Cardiac fibroblast (primary cell): ENCODE measurements at regions not wholly inside any gene's neighbourhood (a gene's known extent, or its start where the extent isn't known, plus 50 kb on each side); places are given as distances from the start of the nearest gene placed in this dataset.

Source experiments
- DNase-seq, 2 donors: peaks; one replicate each; pipeline versions ENCODE4 v3.0.0 to v3.0.0-alpha.2; 2010; ENCODE audit warnings: low read depth in 2 of 2
- H3K4me3 ChIP-seq, 2 donors: replicated peaks in 1 of 2; 1 replicate in 1 of 2; 2 replicates in 1 of 2; pipeline ENCODE4 v1.5.1; 2011; ENCODE audit warnings: low read depth in 2 of 2, low read length in 2 of 2, mild to moderate bottlenecking in 2 of 2, moderate library complexity in 1 of 2
- CTCF ChIP-seq: IDR thresholded peaks from one replicate; pipeline ENCODE4 v1.5.1; 2011; ENCODE audit warnings: low read depth, mild to moderate bottlenecking, low read length, inconsistent platforms

GRCh38 chr12:110794623-110795280 is 52.0 kb upstream of the CCDC63 start:
- TF ChIP-seq CTCF: no peak
- H3K4me3 ChIP-seq: no peak overlapping the region
- peak; percentile 24 to 56 for DNase-seq

DNA sequence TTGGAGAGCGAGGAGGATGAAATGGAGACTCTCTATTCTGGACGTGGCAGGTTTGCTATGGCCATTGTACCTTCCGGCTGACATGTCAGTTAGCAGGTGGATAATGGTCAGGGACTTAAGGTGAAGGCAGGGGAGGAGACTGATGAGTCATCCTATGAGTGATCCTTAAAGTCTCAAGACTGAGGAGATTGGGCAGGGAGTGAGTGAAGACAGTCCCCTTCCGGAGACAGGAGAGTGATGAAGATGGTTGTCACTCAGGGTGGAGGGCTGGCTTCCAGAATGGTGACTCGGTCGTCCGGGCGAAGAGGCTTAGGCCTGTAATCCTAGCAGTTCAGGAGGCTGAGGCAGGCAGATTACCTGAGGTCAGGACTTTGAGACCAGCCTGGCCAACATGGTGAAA is 49.8 kb upstream of the CCDC63 start:
- H3K4me3 ChIP-seq: no peak overlapping the region
- TF ChIP-seq CTCF: no peak
- peak in 1 of 2 donors; percentile 12 for DNase-seq
